ENCODE measurements at regions not wholly inside any gene's neighbourhood (a gene's known extent, or its start where the extent isn't known, plus 50 kb on each side); places are given as distances from the start of the nearest gene placed in this dataset.

- TF ChIP-seq CTCF (IDR thresholded peaks at IDR 0.05; ENCODE audit: low read depth, low read length) (no peak), POLR2A (IDR thresholded peaks at IDR 0.05; ENCODE audit: extremely low read depth, insufficient read length) (no peak), MYC (IDR thresholded peaks at IDR 0.05; ENCODE audit: low read depth, low read length) (no peak), MAX (IDR thresholded peaks at IDR 0.05; ENCODE audit: low read depth, low read length) (no peak)
These were observed 464.2 kb upstream of the FSHR start for GRCh38 chr2:49618491-49618890.
